DLD1 (cell line): ENCODE measurements at regions not wholly inside any gene's neighbourhood (a gene's known extent, or its start where the extent isn't known, plus 50 kb on each side); places are given as distances from the start of the nearest gene placed in this dataset.

Source experiments
- in situ Hi-C: cut with HindIII; loops from 2 replicates; pipeline ENCODE4 v1.10.0; 2017; ENCODE audit warnings: low sequenced_read_pairs

GRCh38 chr12:29086325-29087271 is 62.5 kb upstream of the FAR2 start:
- in situ Hi-C loops, result no loop called here

GRCh38 chr12:29088611-29089219 is 60.4 kb upstream of the FAR2 start:
- in situ Hi-C loops, result no loop called here
